AG09319 (cell line): ENCODE measurements at regions not wholly inside any gene's neighbourhood (a gene's known extent, or its start where the extent isn't known, plus 50 kb on each side); places are given as distances from the start of the nearest gene placed in this dataset.
"Not testable (repeated sequence)": the region's sequence is repeated elsewhere in the genome, so short reads cannot be mapped to it uniquely, and the experiment has no call there.

ENCODE experiments used
- DNase-seq: peaks from one replicate; pipeline ENCODE4 v3.0.0-alpha.2; 2010; ENCODE audit warnings: low read depth; ENCODE audit errors: extremely low read depth
- TF ChIP-seq, protein P1 (sequence below): IDR thresholded peaks from 2 replicates; pipeline ENCODE4 v1.5.1; 2011; ENCODE audit warnings: low read depth, mild to moderate bottlenecking, inconsistent platforms, low read length, moderate library complexity

DNA sequence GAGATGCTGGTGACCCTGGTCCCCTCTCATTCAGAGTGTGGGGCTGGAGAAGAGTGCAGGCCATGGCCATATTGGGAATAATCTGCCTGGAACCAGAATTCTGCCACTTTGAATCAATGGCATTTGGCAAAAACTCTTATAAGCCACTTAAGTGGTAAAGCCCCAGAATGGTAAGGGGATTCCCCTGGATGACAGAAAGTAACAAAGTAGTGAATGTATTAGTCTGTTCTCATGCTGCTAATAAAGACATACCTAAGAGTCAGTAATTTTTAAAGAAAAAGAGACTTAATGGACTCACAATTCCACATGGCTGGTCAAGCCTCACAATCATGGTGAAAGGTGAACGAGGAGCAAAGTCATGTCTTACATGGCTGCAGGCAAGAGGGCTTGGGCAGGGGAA lies 248.6 kb downstream of the SH2D4B start:
- DNase-seq = no peak
- TF ChIP-seq, protein P1, sequence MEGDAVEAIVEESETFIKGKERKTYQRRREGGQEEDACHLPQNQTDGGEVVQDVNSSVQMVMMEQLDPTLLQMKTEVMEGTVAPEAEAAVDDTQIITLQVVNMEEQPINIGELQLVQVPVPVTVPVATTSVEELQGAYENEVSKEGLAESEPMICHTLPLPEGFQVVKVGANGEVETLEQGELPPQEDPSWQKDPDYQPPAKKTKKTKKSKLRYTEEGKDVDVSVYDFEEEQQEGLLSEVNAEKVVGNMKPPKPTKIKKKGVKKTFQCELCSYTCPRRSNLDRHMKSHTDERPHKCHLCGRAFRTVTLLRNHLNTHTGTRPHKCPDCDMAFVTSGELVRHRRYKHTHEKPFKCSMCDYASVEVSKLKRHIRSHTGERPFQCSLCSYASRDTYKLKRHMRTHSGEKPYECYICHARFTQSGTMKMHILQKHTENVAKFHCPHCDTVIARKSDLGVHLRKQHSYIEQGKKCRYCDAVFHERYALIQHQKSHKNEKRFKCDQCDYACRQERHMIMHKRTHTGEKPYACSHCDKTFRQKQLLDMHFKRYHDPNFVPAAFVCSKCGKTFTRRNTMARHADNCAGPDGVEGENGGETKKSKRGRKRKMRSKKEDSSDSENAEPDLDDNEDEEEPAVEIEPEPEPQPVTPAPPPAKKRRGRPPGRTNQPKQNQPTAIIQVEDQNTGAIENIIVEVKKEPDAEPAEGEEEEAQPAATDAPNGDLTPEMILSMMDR = no peak

GRCh38 chr10:80787952-80788351 lies 250.2 kb downstream of the SH2D4B start:
- no peak for DNase-seq
- TF ChIP-seq, protein P1 = no peak

DNA sequence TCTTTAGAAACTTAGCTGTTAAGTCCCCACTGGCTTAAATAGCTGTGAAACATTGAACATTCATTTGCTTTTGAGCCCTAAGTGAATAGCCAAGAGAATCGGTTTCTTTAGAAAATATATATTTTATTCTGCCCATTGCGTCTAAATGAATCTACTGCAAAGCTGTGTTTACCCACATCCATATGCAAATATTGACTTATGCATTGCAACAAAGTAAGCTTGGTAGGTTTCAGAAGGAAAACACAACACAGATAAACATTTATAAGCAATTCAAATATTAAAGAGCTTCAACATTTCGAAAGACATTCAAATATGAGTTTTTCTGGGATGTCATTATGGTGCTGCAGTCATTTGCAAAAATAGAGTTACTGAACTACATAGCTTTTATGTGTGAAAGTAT lies 257.3 kb downstream of the SH2D4B start:
- no peak for DNase-seq
- TF ChIP-seq, protein P1 = no peak

DNA sequence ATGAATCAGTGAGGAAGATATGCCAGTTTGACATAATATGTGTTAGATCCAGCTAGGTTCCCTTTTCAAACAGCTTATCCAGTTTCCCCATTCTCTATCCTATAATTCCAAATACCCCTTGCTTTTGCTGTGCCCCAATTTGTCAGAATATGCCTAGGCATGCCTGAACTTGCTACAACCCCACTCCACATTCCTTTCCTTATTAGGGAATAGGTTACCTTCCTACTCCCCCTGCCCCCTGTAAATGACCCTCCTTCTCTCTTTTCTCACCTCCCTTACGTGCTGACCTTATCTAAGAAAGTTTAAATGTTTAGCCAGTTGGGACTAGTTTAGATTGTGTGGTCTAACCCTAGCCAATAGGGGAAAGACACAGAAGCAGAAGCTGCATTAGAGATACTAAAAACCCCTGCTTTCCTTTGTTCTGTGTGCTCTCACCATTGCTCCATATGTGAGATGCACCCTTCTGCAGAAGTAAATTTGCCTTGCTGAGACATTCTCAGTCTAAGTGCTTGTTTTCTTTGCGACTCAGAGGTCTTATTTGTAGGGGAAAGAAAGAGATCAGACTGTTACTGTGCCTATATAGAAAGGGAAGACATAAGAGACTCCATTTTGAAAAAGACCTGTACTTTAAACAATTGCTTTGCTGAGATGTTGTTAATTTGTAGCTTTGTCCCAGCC lies 267.8 kb downstream of the SH2D4B start:
- TF ChIP-seq, protein P1 = no peak
- no peak for DNase-seq

DNA sequence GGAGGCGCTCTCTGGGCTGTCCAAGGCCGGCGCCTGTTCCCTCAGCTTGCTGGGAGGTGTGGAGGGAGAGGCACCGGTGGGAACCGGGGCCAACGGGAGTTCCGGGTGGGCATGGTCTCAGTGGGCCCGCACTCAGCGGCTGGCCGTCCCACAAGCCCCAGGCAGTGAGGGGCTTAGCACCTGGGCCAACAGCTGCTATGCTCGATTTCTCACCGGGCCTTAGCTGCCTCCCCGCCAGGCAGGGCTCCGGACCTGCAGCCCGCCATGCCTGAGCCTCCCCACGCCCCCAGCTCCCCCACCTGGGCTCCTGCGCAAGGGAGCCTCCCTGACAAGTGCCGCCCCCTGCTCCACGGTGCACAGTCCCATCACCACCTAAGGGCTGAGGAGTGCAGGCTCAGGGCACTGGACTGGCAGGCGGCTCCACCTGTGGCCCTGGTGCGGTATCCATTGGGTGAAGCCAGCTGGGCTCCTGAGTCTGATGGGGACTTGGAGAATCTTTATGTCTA lies 276.5 kb downstream of the SH2D4B start:
- no peak for DNase-seq
- TF ChIP-seq, protein P1 = no peak

- TF ChIP-seq, protein P1 = no peak
Observed at GRCh38 chr10:80829151-80829550, 291.4 kb downstream of the SH2D4B start.

GRCh38 chr10:80829562-80829961 lies 291.9 kb downstream of the SH2D4B start:
- DNase-seq = no peak
- TF ChIP-seq, protein P1 = no peak

More at GRCh38 chr10:80829151-80829550, 291.4 kb downstream of the SH2D4B start:
- DNase-seq = no peak

GRCh38 chr10:80832693-80833092 lies 295.0 kb downstream of the SH2D4B start:
- DNase-seq = not testable (repeated sequence)
